ENCODE measurements at regions not wholly inside any gene's neighbourhood (a gene's known extent, or its start where the extent isn't known, plus 50 kb on each side); places are given as distances from the start of the nearest gene placed in this dataset.

DNA sequence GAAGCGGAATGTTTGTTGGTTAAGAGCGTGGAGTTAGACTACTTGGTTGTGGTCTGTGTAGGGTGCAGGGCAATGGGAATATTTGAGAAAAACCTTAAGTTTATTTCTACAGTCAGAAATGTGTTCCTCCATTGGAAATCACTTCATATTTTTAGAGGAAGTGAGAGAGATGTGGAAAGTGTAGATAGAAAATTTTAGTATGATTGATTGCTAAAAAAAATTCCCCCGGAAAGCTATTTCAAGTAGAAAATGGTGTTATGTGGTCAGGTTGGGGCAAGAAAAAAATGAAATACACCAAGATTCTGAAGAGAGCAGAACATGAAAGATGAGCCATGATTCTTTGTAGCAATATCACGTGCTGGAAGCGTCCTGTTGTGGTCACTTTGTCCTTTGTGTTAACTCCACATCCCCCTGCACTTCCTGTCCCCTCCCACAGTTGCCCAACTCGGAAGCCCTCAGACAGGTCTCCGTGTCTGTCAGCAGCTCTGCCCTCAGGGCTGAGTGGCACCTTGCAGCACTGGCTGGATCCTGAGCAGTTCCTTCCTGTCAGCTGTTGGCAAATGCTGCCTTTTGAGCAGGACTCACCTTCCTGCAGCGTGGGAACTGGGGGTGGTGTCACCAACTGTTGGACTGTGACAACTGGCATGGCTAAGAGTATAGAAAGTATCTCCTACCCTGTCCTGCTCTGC, 137.5 kb upstream of the SLC24A3 start:
- TF ChIP-seq CTCF (IDR thresholded peaks at IDR 0.05) (no peak), POLR2A (IDR thresholded peaks at IDR 0.05) (no peak)

All from heart left ventricle (tissue), 13 donors.